C4-2B (cell line): ENCODE measurements at regions not wholly inside any gene's neighbourhood (a gene's known extent, or its start where the extent isn't known, plus 50 kb on each side); places are given as distances from the start of the nearest gene placed in this dataset.

Experiments
- ZFX ChIP-seq: fragments of 450-650 bp; IDR thresholded peaks from 2 replicates; pipeline ENCODE4 v1.6.1; 2017
- TF ChIP-seq, protein P1 (sequence below): fragments of 450-650 bp; conservative IDR thresholded peaks from 2 replicates; pipeline ENCODE4 v1.5.1; 2017; ENCODE audit warnings: mild to moderate bottlenecking

DNA sequence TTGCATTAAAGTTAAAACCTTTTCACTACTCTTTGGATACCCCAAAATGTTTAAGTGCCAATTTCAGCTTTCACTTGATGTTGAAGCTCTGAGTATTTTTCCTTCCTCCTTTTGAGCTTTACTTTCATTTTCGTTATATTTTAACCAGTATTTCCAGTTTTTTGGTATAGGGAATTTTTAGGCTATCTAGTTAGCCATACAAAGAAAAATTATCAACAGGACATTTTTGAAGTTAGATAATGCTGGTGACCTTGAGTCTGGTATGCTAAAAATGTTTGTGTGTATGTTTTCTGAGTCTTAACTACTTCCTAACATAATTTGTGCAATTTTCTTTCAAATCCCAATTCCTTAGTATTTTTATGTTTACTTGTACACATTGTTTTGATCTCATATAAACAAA lies 284.8 kb downstream of the OTOL1 start:
- TF ChIP-seq, protein P1, sequence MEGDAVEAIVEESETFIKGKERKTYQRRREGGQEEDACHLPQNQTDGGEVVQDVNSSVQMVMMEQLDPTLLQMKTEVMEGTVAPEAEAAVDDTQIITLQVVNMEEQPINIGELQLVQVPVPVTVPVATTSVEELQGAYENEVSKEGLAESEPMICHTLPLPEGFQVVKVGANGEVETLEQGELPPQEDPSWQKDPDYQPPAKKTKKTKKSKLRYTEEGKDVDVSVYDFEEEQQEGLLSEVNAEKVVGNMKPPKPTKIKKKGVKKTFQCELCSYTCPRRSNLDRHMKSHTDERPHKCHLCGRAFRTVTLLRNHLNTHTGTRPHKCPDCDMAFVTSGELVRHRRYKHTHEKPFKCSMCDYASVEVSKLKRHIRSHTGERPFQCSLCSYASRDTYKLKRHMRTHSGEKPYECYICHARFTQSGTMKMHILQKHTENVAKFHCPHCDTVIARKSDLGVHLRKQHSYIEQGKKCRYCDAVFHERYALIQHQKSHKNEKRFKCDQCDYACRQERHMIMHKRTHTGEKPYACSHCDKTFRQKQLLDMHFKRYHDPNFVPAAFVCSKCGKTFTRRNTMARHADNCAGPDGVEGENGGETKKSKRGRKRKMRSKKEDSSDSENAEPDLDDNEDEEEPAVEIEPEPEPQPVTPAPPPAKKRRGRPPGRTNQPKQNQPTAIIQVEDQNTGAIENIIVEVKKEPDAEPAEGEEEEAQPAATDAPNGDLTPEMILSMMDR = no peak
- no peak for TF ChIP-seq ZFX
